ENCODE measurements at regions not wholly inside any gene's neighbourhood (a gene's known extent, or its start where the extent isn't known, plus 50 kb on each side); places are given as distances from the start of the nearest gene placed in this dataset.

DNA sequence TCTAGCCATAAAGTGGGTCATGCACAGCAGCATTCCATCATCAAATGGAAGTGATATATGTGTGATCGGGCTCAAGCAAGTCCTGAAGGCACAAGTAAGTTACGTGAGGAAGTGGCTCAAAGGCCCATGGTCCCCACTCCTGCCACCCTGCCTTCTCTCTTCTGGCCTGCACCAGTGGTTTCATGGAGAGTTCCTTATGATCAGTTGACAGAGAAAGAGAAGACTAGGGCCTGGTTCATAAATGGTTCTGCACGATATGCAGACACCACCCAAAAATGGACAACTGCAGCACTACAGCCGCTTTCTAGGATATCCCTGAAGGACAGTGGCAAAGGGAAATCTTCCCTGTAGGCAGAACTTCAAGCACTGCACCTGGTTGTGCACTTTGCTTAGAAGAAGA is 412.6 kb upstream of the SMIM21 start:
- TF ChIP-seq POLR2AphosphoS5 (IDR thresholded peaks at IDR 0.05; ENCODE audit: insufficient read depth in 1 of 2, low read depth in 1 of 2) (no peak), POLR2A (IDR thresholded peaks at IDR 0.05) (no peak)
